Smooth muscle cell (in vitro differentiated cells): ENCODE measurements at regions not wholly inside any gene's neighbourhood (a gene's known extent, or its start where the extent isn't known, plus 50 kb on each side); places are given as distances from the start of the nearest gene placed in this dataset.

Source experiments
- DNase-seq: peaks from one replicate; lab custom pipeline; 2025; ENCODE audit not compliant: unreplicated experiment; lab: John Stamatoyannopoulos, UW
- H2AFZ ChIP-seq: fragments of 200-600 bp; sonication (generic); 2 replicates; pipeline ENCODE4 v1.6.0; 2016; ENCODE audit warnings: antibody characterized with exemption, low read depth, mild to moderate bottlenecking
- H3F3A ChIP-seq: fragments of 200-600 bp; sonication (generic); 2 replicates; pipeline ENCODE4 v1.6.0; 2017; ENCODE audit warnings: antibody characterized with exemption, low read depth
- H3K27ac ChIP-seq: fragments of 200-600 bp; sonication (generic); 2 replicates; pipeline ENCODE4 v1.5.1; 2016; ENCODE audit warnings: low read depth, mild to moderate bottlenecking
- H3K27me3 ChIP-seq: fragments of 200-600 bp; sonication (generic); 2 replicates; pipeline ENCODE4 v1.6.1; 2016; ENCODE audit warnings: low read depth, mild to moderate bottlenecking
- H3K36me3 ChIP-seq: fragments of 200-600 bp; sonication (generic); 2 replicates; pipeline ENCODE4 v1.5.1; 2016; ENCODE audit warnings: low read depth
- H3K4me1 ChIP-seq: fragments of 200-600 bp; sonication (generic); 2 replicates; pipeline ENCODE4 v1.5.1; 2016; ENCODE audit warnings: low read depth
- H3K4me2 ChIP-seq: fragments of 200-600 bp; sonication (generic); 2 replicates; pipeline ENCODE4 v1.6.0; 2016; ENCODE audit warnings: mild to moderate bottlenecking
- H3K4me3 ChIP-seq: fragments of 200-600 bp; sonication (generic); 2 replicates; pipeline ENCODE4 v1.5.1; 2016; ENCODE audit warnings: mild to moderate bottlenecking
- H3K79me2 ChIP-seq: fragments of 200-600 bp; sonication (generic); 2 replicates; pipeline ENCODE4 v1.6.0; 2016; ENCODE audit warnings: low read depth, mild to moderate bottlenecking
- H3K9ac ChIP-seq: fragments of 200-600 bp; sonication (generic); 2 replicates; pipeline ENCODE4 v1.6.0; 2016; ENCODE audit warnings: low read depth
- H3K9me3 ChIP-seq: fragments of 200-600 bp; sonication (generic); replicated peaks from 2 replicates; pipeline ENCODE4 v1.5.1; 2016; ENCODE audit warnings: low read depth
- H4K20me1 ChIP-seq: fragments of 200-600 bp; sonication (generic); 2 replicates; pipeline ENCODE4 v1.6.0; 2016; ENCODE audit warnings: low read depth
- WGBS: methylation state at CpG from one replicate; pipeline ENCODE4 v1.1.7; 2016; ENCODE audit warnings: low lambda C conversion rate; 5-methylcytosine and 5-hydroxymethylcytosine counted together
- TF ChIP-seq, protein P1 (sequence below): fragments of 200-600 bp; sonication (generic); IDR thresholded peaks from 2 replicates; pipeline ENCODE4 v1.5.1; 2017; ENCODE audit warnings: borderline replicate concordance, mild to moderate bottlenecking, antibody characterized with exemption; ENCODE audit not compliant: insufficient read depth, poor library complexity, severe bottlenecking

GRCh38 chr2:6181525-6181924 lies 489.3 kb downstream of the SOX11 start:
- no peak overlapping the region for H3K9ac ChIP-seq
- H2AFZ ChIP-seq: peak overlapping the region; percentile 23

DNA sequence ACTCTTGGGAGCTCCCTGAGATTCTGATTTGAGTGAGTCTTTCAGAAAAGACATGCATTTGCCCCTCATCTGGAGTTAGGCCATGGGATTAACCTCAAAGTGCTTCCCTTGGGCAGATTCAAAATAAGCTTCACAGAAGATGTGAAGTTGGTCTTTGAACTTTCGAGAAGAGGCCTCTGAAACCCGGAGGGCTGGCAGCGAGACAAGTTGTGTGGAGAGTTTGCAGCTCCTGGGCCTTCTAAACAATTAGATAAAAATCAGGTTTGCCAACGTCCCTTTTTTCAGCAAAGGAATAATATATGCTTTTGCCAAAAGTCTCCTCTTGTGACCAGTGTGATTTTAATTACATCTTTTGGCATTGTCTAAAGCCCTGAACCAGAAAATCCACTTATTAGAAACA lies 489.7 kb downstream of the SOX11 start:
- no peak overlapping the region for H3K4me3 ChIP-seq
- no peaks in the 10 kb centered on the region for H3K36me3 ChIP-seq
- H3K4me1 ChIP-seq: peaks cover 25% of the 10 kb centered on the region
- H3K9ac ChIP-seq: no peak overlapping the region
- peak overlapping the region; percentile 69 for H3K4me2 ChIP-seq
- H2AFZ ChIP-seq: peak overlapping the region; percentile 23
- no peaks in the 10 kb centered on the region for H3K79me2 ChIP-seq
- H4K20me1 ChIP-seq: no peaks in the 10 kb centered on the region
- WGBS: 8% methylated on average over 4 of the region's 4 CpGs
- DNase-seq: no peak
- H3F3A ChIP-seq: peaks cover 12% of the 10 kb centered on the region
- TF ChIP-seq, protein P1, sequence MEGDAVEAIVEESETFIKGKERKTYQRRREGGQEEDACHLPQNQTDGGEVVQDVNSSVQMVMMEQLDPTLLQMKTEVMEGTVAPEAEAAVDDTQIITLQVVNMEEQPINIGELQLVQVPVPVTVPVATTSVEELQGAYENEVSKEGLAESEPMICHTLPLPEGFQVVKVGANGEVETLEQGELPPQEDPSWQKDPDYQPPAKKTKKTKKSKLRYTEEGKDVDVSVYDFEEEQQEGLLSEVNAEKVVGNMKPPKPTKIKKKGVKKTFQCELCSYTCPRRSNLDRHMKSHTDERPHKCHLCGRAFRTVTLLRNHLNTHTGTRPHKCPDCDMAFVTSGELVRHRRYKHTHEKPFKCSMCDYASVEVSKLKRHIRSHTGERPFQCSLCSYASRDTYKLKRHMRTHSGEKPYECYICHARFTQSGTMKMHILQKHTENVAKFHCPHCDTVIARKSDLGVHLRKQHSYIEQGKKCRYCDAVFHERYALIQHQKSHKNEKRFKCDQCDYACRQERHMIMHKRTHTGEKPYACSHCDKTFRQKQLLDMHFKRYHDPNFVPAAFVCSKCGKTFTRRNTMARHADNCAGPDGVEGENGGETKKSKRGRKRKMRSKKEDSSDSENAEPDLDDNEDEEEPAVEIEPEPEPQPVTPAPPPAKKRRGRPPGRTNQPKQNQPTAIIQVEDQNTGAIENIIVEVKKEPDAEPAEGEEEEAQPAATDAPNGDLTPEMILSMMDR: no peak
- no peaks in the 10 kb centered on the region for H3K27me3 ChIP-seq
- H3K27ac ChIP-seq: peak overlapping the region; percentile 62
- H3K9me3 ChIP-seq: no peaks in the 10 kb centered on the region

More at GRCh38 chr2:6181525-6181924, 489.3 kb downstream of the SOX11 start:
- Histone ChIP-seq H3K4me1 (peaks cover 25% of the 10 kb centered on the region), H3K4me3 (no peak overlapping the region), H3K36me3 (no peaks in the 10 kb centered on the region), H3K79me2 (no peaks in the 10 kb centered on the region), H3F3A (peaks cover 11% of the 10 kb centered on the region), H3K4me2 (peak overlapping the region; percentile 69), H4K20me1 (no peaks in the 10 kb centered on the region), H3K27me3 (no peaks in the 10 kb centered on the region), H3K27ac (peak overlapping the region; percentile 62), H3K9me3 (no peaks in the 10 kb centered on the region)
- 18% methylated on average over 4 of the region's 4 CpGs for WGBS
- TF ChIP-seq, protein P1: no peak
- DNase-seq: no peak

- Histone ChIP-seq H3K27me3 (no peaks in the 10 kb centered on the region), H3K4me3 (no peak overlapping the region), H3K9ac (no peak overlapping the region), H3K79me2 (no peaks in the 10 kb centered on the region), H3K36me3 (no peaks in the 10 kb centered on the region), H3K4me1 (peaks cover 31% of the 10 kb centered on the region), H3K27ac (no peak overlapping the region), H3K4me2 (no peak overlapping the region), H2AFZ (no peak overlapping the region), H3F3A (peaks cover 16% of the 10 kb centered on the region), H3K9me3 (no peaks in the 10 kb centered on the region), H4K20me1 (no peaks in the 10 kb centered on the region)
- TF ChIP-seq, protein P1: no peak
- no peak for DNase-seq
- WGBS: 100% methylated on average over 1 of the region's 1 CpG
Observed at GRCh38 chr2:6183226-6183625, 491.0 kb downstream of the SOX11 start.

DNA sequence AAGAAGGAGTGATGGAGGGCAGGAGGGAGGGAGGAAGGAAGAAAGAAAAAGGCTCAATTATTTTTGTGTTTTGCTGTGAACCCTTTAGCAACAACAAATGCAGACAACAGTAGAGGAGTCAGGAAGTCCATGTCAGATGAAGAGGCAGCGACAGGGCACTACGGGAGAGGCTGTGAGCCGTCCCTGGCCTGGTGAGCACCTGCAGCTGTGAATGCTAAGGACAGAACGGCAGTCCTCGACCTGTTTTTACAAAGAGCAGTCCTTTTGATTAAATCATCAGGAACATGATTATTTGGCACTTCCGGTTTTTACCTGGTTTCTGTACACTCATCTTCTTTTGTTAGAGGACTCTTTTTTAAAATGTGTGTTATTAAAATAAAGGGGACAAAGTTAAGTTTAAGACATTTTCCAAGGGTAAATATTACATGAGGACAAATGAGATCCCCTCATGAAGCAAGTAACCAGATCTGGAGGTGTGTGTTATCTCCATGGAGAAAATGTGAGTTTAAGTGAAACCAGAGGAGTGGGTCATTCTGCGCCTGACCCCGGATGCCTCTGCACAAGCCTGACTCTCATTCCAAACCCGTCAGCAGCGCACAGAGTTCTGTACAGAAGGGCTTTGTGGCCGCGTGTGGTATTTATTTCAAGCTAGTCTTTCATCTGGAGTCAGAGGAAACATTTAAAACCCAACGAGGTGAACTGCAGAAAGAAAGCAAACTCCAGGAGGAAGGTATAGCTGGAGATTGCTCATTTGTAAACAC lies 492.5 kb downstream of the SOX11 start:
- H3K79me2 ChIP-seq: no peaks in the 10 kb centered on the region
- H3K36me3 ChIP-seq: no peaks in the 10 kb centered on the region
- H3K27me3 ChIP-seq: no peaks in the 10 kb centered on the region
- H2AFZ ChIP-seq: peak overlapping the region; percentile 48
- H4K20me1 ChIP-seq: no peaks in the 10 kb centered on the region
- WGBS: 35% methylated on average over 13 of the region's 13 CpGs
- H3K9ac ChIP-seq: peak overlapping the region; percentile 38
- peaks cover 31% of the 10 kb centered on the region for H3K4me1 ChIP-seq
- H3K9me3 ChIP-seq: no peaks in the 10 kb centered on the region
- no peak for DNase-seq
- peak overlapping the region; percentile 100 for H3K27ac ChIP-seq
- TF ChIP-seq, protein P1: no peak
- peaks cover 16% of the 10 kb centered on the region for H3F3A ChIP-seq
- no peak overlapping the region for H3K4me3 ChIP-seq
- peak overlapping the region; percentile 80 for H3K4me2 ChIP-seq
